Fibroblast of lung (primary cell): ENCODE measurements at regions not wholly inside any gene's neighbourhood (a gene's known extent, or its start where the extent isn't known, plus 50 kb on each side); places are given as distances from the start of the nearest gene placed in this dataset.

Source experiments
- EZH2 ChIP-seq: IDR thresholded peaks from 2 replicates; pipeline ENCODE4 v1.5.1; 2012; ENCODE audit warnings: low read length, control low read depth, mild to moderate bottlenecking; ENCODE audit errors: missing control alignments
- TF ChIP-seq, protein P1 (sequence below), 2 donors: IDR thresholded peaks in 1 of 2; conservative IDR thresholded peaks in 1 of 2; 1 replicate in 1 of 2; 2 replicates in 1 of 2; pipeline ENCODE4 v1.5.1; 2011 to 2012; ENCODE audit warnings: low read length in 2 of 2, control low read depth in 1 of 2, inconsistent platforms in 1 of 2, low read depth in 1 of 2, mild to moderate bottlenecking in 1 of 2

DNA sequence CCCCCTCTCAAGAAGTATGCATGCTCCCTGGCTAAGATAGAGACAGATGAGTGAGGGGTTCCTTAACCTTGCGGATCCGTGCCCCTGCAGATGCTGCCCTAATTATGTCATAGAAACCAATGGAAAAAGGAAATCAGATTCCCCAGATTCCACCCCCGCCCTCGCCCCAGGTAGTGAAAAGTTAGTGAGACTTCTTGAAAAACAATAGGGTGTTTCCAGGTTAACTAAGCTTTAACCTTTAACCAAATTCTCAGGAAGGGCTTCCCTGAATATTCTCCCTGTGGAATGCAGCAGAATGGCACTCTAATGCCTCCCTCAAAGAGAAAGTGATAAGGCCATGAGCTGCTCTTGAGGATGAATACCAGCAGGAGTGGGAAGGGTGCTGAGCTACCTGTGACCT is 116.0 kb upstream of the RANBP3L start:
- TF ChIP-seq, protein P1, sequence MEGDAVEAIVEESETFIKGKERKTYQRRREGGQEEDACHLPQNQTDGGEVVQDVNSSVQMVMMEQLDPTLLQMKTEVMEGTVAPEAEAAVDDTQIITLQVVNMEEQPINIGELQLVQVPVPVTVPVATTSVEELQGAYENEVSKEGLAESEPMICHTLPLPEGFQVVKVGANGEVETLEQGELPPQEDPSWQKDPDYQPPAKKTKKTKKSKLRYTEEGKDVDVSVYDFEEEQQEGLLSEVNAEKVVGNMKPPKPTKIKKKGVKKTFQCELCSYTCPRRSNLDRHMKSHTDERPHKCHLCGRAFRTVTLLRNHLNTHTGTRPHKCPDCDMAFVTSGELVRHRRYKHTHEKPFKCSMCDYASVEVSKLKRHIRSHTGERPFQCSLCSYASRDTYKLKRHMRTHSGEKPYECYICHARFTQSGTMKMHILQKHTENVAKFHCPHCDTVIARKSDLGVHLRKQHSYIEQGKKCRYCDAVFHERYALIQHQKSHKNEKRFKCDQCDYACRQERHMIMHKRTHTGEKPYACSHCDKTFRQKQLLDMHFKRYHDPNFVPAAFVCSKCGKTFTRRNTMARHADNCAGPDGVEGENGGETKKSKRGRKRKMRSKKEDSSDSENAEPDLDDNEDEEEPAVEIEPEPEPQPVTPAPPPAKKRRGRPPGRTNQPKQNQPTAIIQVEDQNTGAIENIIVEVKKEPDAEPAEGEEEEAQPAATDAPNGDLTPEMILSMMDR (conservative IDR thresholded peaks at IDR 0.05 in 1 of 2, IDR thresholded peaks at IDR 0.05 in 1 of 2; ENCODE audit: low read depth in 1 of 2, low read length in 2 of 2), result no peak
- TF ChIP-seq EZH2, result no peak
